ENCODE measurements at regions not wholly inside any gene's neighbourhood (a gene's known extent, or its start where the extent isn't known, plus 50 kb on each side); places are given as distances from the start of the nearest gene placed in this dataset.
"Not testable (repeated sequence)": the region's sequence is repeated elsewhere in the genome, so short reads cannot be mapped to it uniquely, and the experiment has no call there.

DNA sequence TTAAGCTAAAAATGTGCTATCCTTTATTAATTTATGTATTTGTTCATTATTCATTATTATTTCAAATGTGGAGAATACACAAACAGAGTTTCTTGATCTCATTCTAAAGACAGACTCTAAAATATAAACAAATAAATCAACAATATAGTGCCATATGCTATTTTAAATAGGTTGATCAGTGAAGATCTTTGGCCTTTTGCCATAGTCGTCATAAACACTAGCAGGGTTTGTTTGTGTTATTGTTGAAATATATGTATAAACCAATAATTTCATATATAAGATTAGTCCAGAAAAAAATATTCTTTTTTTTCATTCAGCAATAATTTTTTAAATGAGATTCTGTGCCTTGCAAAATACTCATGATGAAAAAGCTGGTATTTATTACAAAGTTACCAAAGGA lies 62.1 kb upstream of the KYNU start:
- ChIA-PET CTCF (no interaction called here), POLR2A (no interaction called here)
- Histone ChIP-seq H3F3A (replicated peaks; ENCODE audit: insufficient read depth) (no peaks in the 10 kb centered on the region), H2AFZ (ENCODE audit: low read depth) (no peak overlapping the region), H3K4me3 (ENCODE audit: low read depth in 2 of 2, low read length in 1 of 2) (no peak overlapping the region), H3K9me2 (no peaks in the 10 kb centered on the region), H3K9ac (no peak overlapping the region), H3K27me3 (ENCODE audit: insufficient read depth) (no peaks in the 10 kb centered on the region), H4K20me1 (ENCODE audit: insufficient read depth) (no peaks in the 10 kb centered on the region), H3K9me3 (no peaks in the 10 kb centered on the region), H3K36me3 (replicated peaks in 1 of 2; ENCODE audit: control insufficient read depth in 1 of 2, insufficient read depth in 2 of 2, low read length in 1 of 2) (no peaks in the 10 kb centered on the region), H3K27ac (ENCODE audit: low read depth in 2 of 2, low read length in 1 of 2) (no peak overlapping the region), H3K4me2 (no peak overlapping the region), H3K79me2 (ENCODE audit: insufficient read depth) (no peaks in the 10 kb centered on the region), H3K4me1 (ENCODE audit: control insufficient read depth in 1 of 2, insufficient read depth in 2 of 2, low read depth in 1 of 2, low read length in 1 of 2) (no peaks in the 10 kb centered on the region; a peak in 1 of 4 replicates)
- TF ChIP-seq NRF1 (IDR thresholded peaks at IDR 0.05; ENCODE audit: low read depth, low read length) = no peak
- no peak for TF ChIP-seq POLR2AphosphoS5 (IDR thresholded peaks at IDR 0.05; ENCODE audit: low read depth, low read length)
- TF ChIP-seq RCOR1 (IDR thresholded peaks at IDR 0.05; ENCODE audit: low read length) = no peak
- TF ChIP-seq CHD2 (IDR thresholded peaks at IDR 0.05; ENCODE audit: low read length, partially characterized antibody) = no peak
- no peak for TF ChIP-seq MEF2A (IDR thresholded peaks at IDR 0.05; ENCODE audit: borderline replicate concordance, low read depth)
- no peak for TF ChIP-seq RFX5 (IDR thresholded peaks at IDR 0.05; ENCODE audit: low read length)
- no peak for TF ChIP-seq YY1 (IDR thresholded peaks at IDR 0.05; ENCODE audit: low read depth)
- no peak for TF ChIP-seq GABPA (IDR thresholded peaks at IDR 0.05; ENCODE audit: low read depth)
- TF ChIP-seq EZH2phosphoT487 (IDR thresholded peaks at IDR 0.05; ENCODE audit: borderline replicate concordance, low read depth) = no peak
- WGBS (ENCODE audit: low lambda C conversion rate) = 19% methylated on average over 1 of the region's 1 CpG
- DNase-seq = no peak

GRCh38 chr2:142813830-142814829 lies 63.3 kb upstream of the KYNU start:
- Histone ChIP-seq H2AFZ (ENCODE audit: low read depth) (no peak overlapping the region), H3K27ac (ENCODE audit: low read depth in 2 of 2, low read length in 1 of 2) (no peak overlapping the region), H3K4me2 (no peak overlapping the region), H3K36me3 (replicated peaks in 1 of 2; ENCODE audit: control insufficient read depth in 1 of 2, insufficient read depth in 2 of 2, low read length in 1 of 2) (no peaks in the 10 kb centered on the region), H4K20me1 (ENCODE audit: insufficient read depth) (no peaks in the 10 kb centered on the region), H3K27me3 (ENCODE audit: insufficient read depth) (no peaks in the 10 kb centered on the region), H3K9me2 (no peaks in the 10 kb centered on the region), H3K9ac (no peak overlapping the region), H3F3A (replicated peaks; ENCODE audit: insufficient read depth) (no peaks in the 10 kb centered on the region), H3K9me3 (no peaks in the 10 kb centered on the region), H3K79me2 (ENCODE audit: insufficient read depth) (no peaks in the 10 kb centered on the region), H3K4me3 (ENCODE audit: low read depth in 2 of 2, low read length in 1 of 2) (no peak overlapping the region), H3K4me1 (ENCODE audit: control insufficient read depth in 1 of 2, insufficient read depth in 2 of 2, low read depth in 1 of 2, low read length in 1 of 2) (no peaks in the 10 kb centered on the region; a peak in 1 of 4 replicates)
- POLR2A ChIA-PET = no interaction called here
- whole genome bisulfite sequencing (ENCODE audit: low lambda C conversion rate) = 39% methylated on average over 5 of the region's 5 CpGs
- no peak for TF ChIP-seq GATA2 (CRISPR knock-in tag; IDR thresholded peaks at IDR 0.05)
- TF ChIP-seq, protein P1, sequence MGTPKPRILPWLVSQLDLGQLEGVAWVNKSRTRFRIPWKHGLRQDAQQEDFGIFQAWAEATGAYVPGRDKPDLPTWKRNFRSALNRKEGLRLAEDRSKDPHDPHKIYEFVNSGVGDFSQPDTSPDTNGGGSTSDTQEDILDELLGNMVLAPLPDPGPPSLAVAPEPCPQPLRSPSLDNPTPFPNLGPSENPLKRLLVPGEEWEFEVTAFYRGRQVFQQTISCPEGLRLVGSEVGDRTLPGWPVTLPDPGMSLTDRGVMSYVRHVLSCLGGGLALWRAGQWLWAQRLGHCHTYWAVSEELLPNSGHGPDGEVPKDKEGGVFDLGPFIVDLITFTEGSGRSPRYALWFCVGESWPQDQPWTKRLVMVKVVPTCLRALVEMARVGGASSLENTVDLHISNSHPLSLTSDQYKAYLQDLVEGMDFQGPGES (IDR thresholded peaks at IDR 0.05; ENCODE audit: low read depth, low read length) = no peak
- DNase-seq = no peak
- CTCF ChIA-PET = interaction anchor here (0.6 to 0.7 kb wide), 2 partner anchors 16 to 175 kb away, joined by 3 read pairs; no protein-coding TSS in a partner anchor

DNA sequence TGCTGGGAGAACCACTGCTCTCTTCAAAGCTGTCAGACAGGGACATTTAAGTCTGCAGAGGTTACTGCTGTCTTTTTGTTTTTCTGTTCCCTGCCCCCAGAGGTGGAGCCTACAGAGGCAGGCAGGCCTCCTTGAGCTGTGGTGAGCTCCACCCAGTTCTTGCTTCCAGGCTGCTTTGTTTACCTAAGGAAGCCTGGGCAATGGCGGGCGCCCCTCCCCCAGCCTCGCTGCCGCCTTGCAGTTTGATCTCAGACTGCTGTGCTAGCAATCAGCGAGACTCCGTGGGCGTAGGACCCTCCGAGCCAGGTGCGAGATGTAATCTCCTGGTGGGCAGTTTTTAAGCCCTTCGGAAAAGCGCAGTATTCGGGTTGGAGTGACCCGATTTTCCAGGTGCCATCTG lies 65.8 kb upstream of the KYNU start:
- H3K79me2 ChIP-seq (ENCODE audit: insufficient read depth); H3K27ac ChIP-seq (ENCODE audit: low read depth in 2 of 2, low read length in 1 of 2); H3K9me3 ChIP-seq; H3K9me2 ChIP-seq; H3K27me3 ChIP-seq (ENCODE audit: insufficient read depth); CTCF ChIA-PET; H3K4me3 ChIP-seq (ENCODE audit: low read depth in 2 of 2, low read length in 1 of 2); H3K36me3 ChIP-seq (replicated peaks in 1 of 2; ENCODE audit: control insufficient read depth in 1 of 2, insufficient read depth in 2 of 2, low read length in 1 of 2); H3F3A ChIP-seq (replicated peaks; ENCODE audit: insufficient read depth); H3K4me2 ChIP-seq; H3K4me1 ChIP-seq (ENCODE audit: control insufficient read depth in 1 of 2, insufficient read depth in 2 of 2, low read depth in 1 of 2, low read length in 1 of 2); H4K20me1 ChIP-seq (ENCODE audit: insufficient read depth); DNase-seq; H2AFZ ChIP-seq (ENCODE audit: low read depth); H3K9ac ChIP-seq; POLR2A ChIA-PET: not testable (repeated sequence)
- WGBS (ENCODE audit: low lambda C conversion rate) = 75% methylated on average over 12 of the region's 13 CpGs
